Heart left ventricle (tissue), 13 donors: ENCODE measurements at regions not wholly inside any gene's neighbourhood (a gene's known extent, or its start where the extent isn't known, plus 50 kb on each side); places are given as distances from the start of the nearest gene placed in this dataset.

ENCODE experiments used
- POLR2A ChIP-seq, 2 donors: fragments of 450-650 bp; IDR thresholded peaks; one replicate each; pipeline ENCODE4 v1.6.1; 2017; ENCODE audit warnings: antibody characterized with exemption in 2 of 2, mild to moderate bottlenecking in 2 of 2, moderate library complexity in 2 of 2
- TF ChIP-seq, protein P1 (sequence below), 12 donors: fragments of 200-600 bp; sonication (generic) in 4 of 12; IDR thresholded peaks; one replicate each; pipeline versions ENCODE4 v1.5.0 to v1.8.0; 2018 to 2022; ENCODE audit warnings: antibody characterized with exemption in 12 of 12, mild to moderate bottlenecking in 5 of 12
- donor health status: ischemic (EF 13 %, LVEDD 7.1; RV severe dilation, severe dysfunction).
- donor health status: DM: no; HTN: yes; CAD: no.
- donor health status: DM: no; HTN: no; CAD: no.
- donor health status: ischemic (EF 25% LVEDD 6.9; RV normal size, moderate dysfunction).
- donor health status: ischemic (EF 25% LVEDD 5.7; RV mildly dilated, moderate dysfunction).
- donor health status: ischemic (EF 35%, LVEDD 5.7; RV mildly dilated, moderate dysfunction).
- donor health status: nonischemic (EF 11% LVEDD 7.7; RV severe dilation, severe dysfunction).
- donor health status: DM: yes; HTN: yes; CAD: no.
- donor health status: PGD.
- donor health status: ischemic (EF 29% LVEDD 5.4; RV normal size, mild dysfunction).
- donor health status: nonischemic (EF 23%, LVEDD 6.1; RV moderate dilation, normal function).

DNA sequence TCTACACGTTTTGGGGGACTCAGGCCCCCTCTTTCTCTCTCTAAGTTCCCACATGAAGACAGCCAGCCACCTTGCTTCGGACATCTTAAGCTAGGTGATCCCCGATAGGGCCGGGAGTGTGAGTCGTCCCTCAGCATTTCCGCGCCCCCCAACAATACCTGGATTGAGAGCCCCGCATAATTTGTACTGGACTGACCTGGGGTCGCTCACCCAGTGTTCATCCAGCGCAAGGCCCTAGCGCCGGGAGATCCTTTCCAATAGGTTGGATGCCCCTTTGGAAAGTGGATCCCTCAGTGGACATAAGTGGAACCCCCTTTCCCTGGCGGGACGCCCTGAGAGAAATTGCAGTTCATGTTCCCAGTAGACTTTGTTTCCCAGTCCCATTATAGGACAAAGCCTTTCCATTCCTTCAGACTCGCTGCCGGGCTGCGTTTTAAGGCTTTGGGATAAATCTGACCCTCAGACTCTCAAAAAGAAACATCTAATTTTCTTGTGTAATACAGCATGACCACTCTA lies 77.8 kb upstream of the KCNH7 start:
- TF ChIP-seq, protein P1, sequence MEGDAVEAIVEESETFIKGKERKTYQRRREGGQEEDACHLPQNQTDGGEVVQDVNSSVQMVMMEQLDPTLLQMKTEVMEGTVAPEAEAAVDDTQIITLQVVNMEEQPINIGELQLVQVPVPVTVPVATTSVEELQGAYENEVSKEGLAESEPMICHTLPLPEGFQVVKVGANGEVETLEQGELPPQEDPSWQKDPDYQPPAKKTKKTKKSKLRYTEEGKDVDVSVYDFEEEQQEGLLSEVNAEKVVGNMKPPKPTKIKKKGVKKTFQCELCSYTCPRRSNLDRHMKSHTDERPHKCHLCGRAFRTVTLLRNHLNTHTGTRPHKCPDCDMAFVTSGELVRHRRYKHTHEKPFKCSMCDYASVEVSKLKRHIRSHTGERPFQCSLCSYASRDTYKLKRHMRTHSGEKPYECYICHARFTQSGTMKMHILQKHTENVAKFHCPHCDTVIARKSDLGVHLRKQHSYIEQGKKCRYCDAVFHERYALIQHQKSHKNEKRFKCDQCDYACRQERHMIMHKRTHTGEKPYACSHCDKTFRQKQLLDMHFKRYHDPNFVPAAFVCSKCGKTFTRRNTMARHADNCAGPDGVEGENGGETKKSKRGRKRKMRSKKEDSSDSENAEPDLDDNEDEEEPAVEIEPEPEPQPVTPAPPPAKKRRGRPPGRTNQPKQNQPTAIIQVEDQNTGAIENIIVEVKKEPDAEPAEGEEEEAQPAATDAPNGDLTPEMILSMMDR (IDR thresholded peaks at IDR 0.05): no peak
- no peak for TF ChIP-seq POLR2A (IDR thresholded peaks at IDR 0.05)
